Endothelial cell of umbilical vein (primary cell): ENCODE measurements at regions not wholly inside any gene's neighbourhood (a gene's known extent, or its start where the extent isn't known, plus 50 kb on each side); places are given as distances from the start of the nearest gene placed in this dataset.

Experiments used
- BruUV-seq: library from RNA; stranded (reverse); fragments of 400-500 nt; replicated peaks from 2 replicates; lab custom pipeline; 2021; lab: Mats Ljungman, UMichigan
- CTCF ChIA-PET: fragments of 300-600, 350-600 bp; sonication (Branson Sonifier 250); formaldehyde crosslinking; loops from one replicate; lab custom pipeline; 2021; ENCODE audit warnings: antibody characterized with exemption, inconsistent platforms; lab: Charles Lee
- POLR2A ChIA-PET: fragments of 300-600, 350-600 bp; sonication (Branson Sonifier 250); formaldehyde crosslinking; loops from one replicate; lab custom pipeline; 2021; ENCODE audit warnings: antibody characterized with exemption, inconsistent platforms; lab: Charles Lee
- DNase-seq: peaks from one replicate; pipeline ENCODE4 v3.0.0-alpha.2; 2011; ENCODE audit warnings: low read depth, low spot score
- FAIRE-seq: peaks from 2 replicates; lab custom pipeline; 2011; peaks lifted over from hg19 to GRCh38; lab: Jason Lieb, UNC
- H2AFZ ChIP-seq: 2 replicates; pipeline ENCODE4 v1.6.0; 2012; ENCODE audit warnings: low read depth, low read length, control low read depth, inconsistent platforms
- H3K27ac ChIP-seq: 2 replicates; pipeline ENCODE4 v1.5.1; 2011; ENCODE audit warnings: low read depth, mild to moderate bottlenecking, control low read depth, low read length, moderate library complexity; ENCODE audit not compliant: insufficient read depth
- H3K27me3 ChIP-seq, 2 experiments: 2 replicates each; pipeline versions ENCODE4 v1.6.0 to v1.6.1; 2011; ENCODE audit warnings: low read length in 2 of 2, mixed read lengths in 1 of 2; ENCODE audit not compliant: control insufficient read depth in 2 of 2, insufficient read depth in 2 of 2
- H3K36me3 ChIP-seq, 2 experiments: 2 replicates in 1 of 2; 3 replicates in 1 of 2; pipeline ENCODE4 v1.5.1; 2011; ENCODE audit warnings: low read length in 2 of 2, mild to moderate bottlenecking in 1 of 2, moderate library complexity in 1 of 2; ENCODE audit not compliant: control insufficient read depth in 2 of 2, insufficient read depth in 2 of 2; ENCODE audit errors: extremely low read depth in 1 of 2
- H3K4me1 ChIP-seq: 3 replicates; pipeline ENCODE4 v1.5.1; 2011; ENCODE audit warnings: mild to moderate bottlenecking, low read length; ENCODE audit not compliant: control insufficient read depth, insufficient read depth; ENCODE audit errors: extremely low read depth
- H3K4me2 ChIP-seq: 2 replicates; pipeline ENCODE4 v1.6.1; 2011; ENCODE audit warnings: low read length, control low read depth, mixed read lengths; ENCODE audit not compliant: insufficient read depth
- H3K4me3 ChIP-seq, 3 experiments: fragments of 200-600 bp in 1 of 3; sonication (generic), shearing (Covaris generic) in 1 of 3; replicated peaks in 1 of 3; 2 replicates each; pipeline ENCODE4 v1.5.1; 2011 to 2016; ENCODE audit warnings: control low read depth in 3 of 3, low read length in 3 of 3, mild to moderate bottlenecking in 2 of 3, inconsistent platforms in 1 of 3, low read depth in 1 of 3, moderate library complexity in 1 of 3; ENCODE audit not compliant: insufficient read depth in 1 of 3
- H3K79me2 ChIP-seq: 2 replicates; pipeline ENCODE4 v1.6.0; 2012; ENCODE audit warnings: low read length, inconsistent platforms; ENCODE audit not compliant: control insufficient read depth, insufficient read depth
- H3K9ac ChIP-seq: replicated peaks from 2 replicates; pipeline ENCODE3; 2011; ENCODE audit warnings: low read length, control low read depth; ENCODE audit not compliant: insufficient read depth; ENCODE audit errors: extremely low read depth
- H3K9me1 ChIP-seq: replicated peaks from 3 replicates; pipeline ENCODE4 v1.6.0; 2011; ENCODE audit warnings: mild to moderate bottlenecking, low read length; ENCODE audit not compliant: control insufficient read depth, insufficient read depth; ENCODE audit errors: extremely low read depth
- H3K9me3 ChIP-seq: replicated peaks from 2 replicates; pipeline ENCODE4 v1.5.1; 2012; ENCODE audit warnings: low read length, inconsistent platforms; ENCODE audit not compliant: control insufficient read depth, insufficient read depth
- H4K20me1 ChIP-seq: replicated peaks from 2 replicates; pipeline ENCODE3; 2011; ENCODE audit warnings: mild to moderate bottlenecking, low read length; ENCODE audit not compliant: control insufficient read depth, insufficient read depth; ENCODE audit errors: extremely low read depth
- EZH2 ChIP-seq: IDR thresholded peaks from 2 replicates; pipeline ENCODE4 v1.6.1; 2012; ENCODE audit warnings: borderline replicate concordance, low read depth, mild to moderate bottlenecking, moderate library complexity, low read length, inconsistent platforms; ENCODE audit not compliant: severe bottlenecking
- POLR2A ChIP-seq: IDR thresholded peaks from 2 replicates; pipeline ENCODE4 v1.6.1; 2012; ENCODE audit warnings: low read depth, mild to moderate bottlenecking, control low read depth, low read length
- POLR2AphosphoS5 ChIP-seq: IDR thresholded peaks from 2 replicates; pipeline ENCODE4 v1.6.1; 2012; ENCODE audit warnings: low read depth, mild to moderate bottlenecking, control low read depth, low read length, moderate library complexity; ENCODE audit not compliant: insufficient read depth
- dilution Hi-C: fragments of 300-500 bp; cut with MboI; formaldehyde crosslinking; loops from one replicate; pipeline ENCODE4 v1.15.0; 2019; ENCODE audit warnings: low sequenced_read_pairs; ENCODE audit not compliant: extremely low pct_ligation_motif_present
- intact Hi-C: fragments of 100-400 bp; cut with micrococcal nuclease; formaldehyde crosslinking; loops from one replicate; pipeline ENCODE4 v1.10.0; 2022
- TF ChIP-seq, protein P1 (sequence below): IDR thresholded peaks from 2 replicates; pipeline ENCODE4 v1.6.1; 2011; ENCODE audit not compliant: insufficient read depth, insufficient read length

DNA sequence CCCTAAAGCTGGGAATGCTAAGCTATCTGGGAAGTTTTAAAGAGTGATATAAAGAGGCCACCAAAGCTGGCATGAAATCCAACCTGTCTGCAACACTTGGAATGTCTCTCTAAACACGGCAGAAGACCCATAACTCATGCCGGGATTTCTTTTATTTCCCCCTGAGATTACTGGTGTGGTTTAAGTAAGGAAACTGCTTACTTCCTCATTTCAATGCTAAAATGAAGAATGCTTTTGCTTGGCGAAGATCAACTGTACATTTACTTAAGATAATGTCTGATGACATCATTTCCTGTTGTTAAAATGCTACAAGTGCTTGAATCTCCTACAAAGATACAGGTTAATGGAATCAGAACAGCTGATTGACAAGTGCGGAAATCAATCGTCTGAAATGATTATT, 353.8 kb upstream of the SALL3 start:
- ChIA-PET CTCF (no interaction called here), POLR2A (no interaction called here)
- DNase-seq = no peak
- dilution Hi-C loops = no loop called here
- Histone ChIP-seq H3K4me1 (no peaks in the 10 kb centered on the region), H3K27me3 (no peaks in the 10 kb centered on the region), H3K9ac (no peak overlapping the region), H3K4me2 (no peak overlapping the region), H3K9me1 (no peaks in the 10 kb centered on the region), H3K9me3 (peaks cover 4% of the 10 kb centered on the region), H3K79me2 (no peaks in the 10 kb centered on the region), H3K27ac (no peak overlapping the region), H4K20me1 (no peaks in the 10 kb centered on the region), H3K4me3 (no peak overlapping the region), H3K36me3 (no peaks in the 10 kb centered on the region), H2AFZ (no peak overlapping the region)
- TF ChIP-seq POLR2AphosphoS5 = no peak
- TF ChIP-seq POLR2A = no peak
- TF ChIP-seq, protein P1, sequence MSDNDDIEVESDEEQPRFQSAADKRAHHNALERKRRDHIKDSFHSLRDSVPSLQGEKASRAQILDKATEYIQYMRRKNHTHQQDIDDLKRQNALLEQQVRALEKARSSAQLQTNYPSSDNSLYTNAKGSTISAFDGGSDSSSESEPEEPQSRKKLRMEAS = no peak
- no peak for FAIRE-seq
- intact Hi-C loops = no loop called here
- no TSS peak for BruUV-seq

DNA sequence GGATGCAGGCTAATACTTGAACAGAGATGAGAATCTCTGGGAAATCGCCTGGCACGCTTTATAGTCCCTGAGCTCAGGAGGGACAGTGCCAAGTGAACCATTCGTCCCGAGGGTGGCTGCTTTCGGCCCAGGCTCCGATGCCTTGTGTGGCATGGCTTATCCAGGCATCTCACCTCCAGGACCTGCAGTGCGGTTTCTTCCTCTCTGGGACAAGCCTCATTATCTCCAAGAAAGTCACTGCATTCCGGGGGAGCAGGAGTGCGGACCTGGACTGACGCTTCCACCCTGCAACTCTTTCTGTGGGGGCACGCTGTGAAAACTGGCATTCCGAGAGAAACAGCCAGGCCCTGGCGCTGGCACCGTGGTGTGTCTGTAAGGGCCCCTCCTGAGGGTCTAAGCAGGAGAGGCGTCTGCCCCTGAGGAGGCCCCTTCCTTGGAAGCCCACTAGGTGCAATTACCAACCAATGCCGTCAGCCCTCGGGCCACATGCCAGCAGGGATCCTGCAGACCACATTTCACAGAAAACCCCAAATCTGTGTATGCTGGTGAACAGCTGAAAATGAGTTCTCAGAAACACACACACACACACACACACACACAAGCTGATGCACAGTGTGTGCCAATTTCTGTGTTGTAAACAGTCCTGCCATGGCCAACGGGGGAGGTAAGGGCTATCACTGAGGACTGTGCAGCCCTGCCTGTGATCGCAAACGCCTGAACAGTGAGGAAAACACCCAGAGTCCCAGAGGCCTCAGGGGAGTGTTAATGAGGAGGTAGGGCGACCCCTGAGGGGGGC, 351.9 kb upstream of the SALL3 start:
- Histone ChIP-seq H3K36me3 (no peaks in the 10 kb centered on the region), H3K4me2 (no peak overlapping the region), H3K4me3 (no peak overlapping the region), H3K9me3 (peaks cover 2% of the 10 kb centered on the region), H4K20me1 (no peaks in the 10 kb centered on the region), H3K27me3 (no peaks in the 10 kb centered on the region), H3K9ac (no peak overlapping the region), H3K4me1 (no peaks in the 10 kb centered on the region), H3K79me2 (no peaks in the 10 kb centered on the region), H3K9me1 (no peaks in the 10 kb centered on the region), H2AFZ (no peak overlapping the region), H3K27ac (no peak overlapping the region)
- FAIRE-seq = no peak
- BruUV-seq = no TSS peak
- CTCF ChIA-PET = no interaction called here
- TF ChIP-seq, protein P1 = no peak
- TF ChIP-seq EZH2 (no peak), POLR2AphosphoS5 (no peak)
- dilution Hi-C loops (no loop called here), intact Hi-C loops (no loop called here)
- POLR2A ChIA-PET = no interaction called here
- DNase-seq = no peak
